Astrocyte (in vitro differentiated cells and primary cell): ENCODE measurements at regions not wholly inside any gene's neighbourhood (a gene's known extent, or its start where the extent isn't known, plus 50 kb on each side); places are given as distances from the start of the nearest gene placed in this dataset.

ENCODE experiments used
- DNase-seq: peaks from one replicate; pipeline ENCODE4 v3.0.0-alpha.2; 2010; ENCODE audit warnings: low read depth
- FAIRE-seq: peaks from 2 replicates; lab custom pipeline; 2011; peaks lifted over from hg19 to GRCh38; lab: Jason Lieb, UNC
- H2AFZ ChIP-seq: 2 replicates; pipeline ENCODE4 v1.6.0; 2012; ENCODE audit warnings: low read depth, low read length, inconsistent platforms
- H3K27ac ChIP-seq: 2 replicates; pipeline ENCODE4 v1.5.1; 2011; ENCODE audit warnings: low read depth, low read length, inconsistent platforms
- H3K27me3 ChIP-seq: 2 replicates; pipeline ENCODE4 v1.6.0; 2011; ENCODE audit warnings: low read length, inconsistent platforms; ENCODE audit not compliant: insufficient read depth
- H3K36me3 ChIP-seq: 2 replicates; pipeline ENCODE4 v1.5.1; 2011; ENCODE audit warnings: low read length, inconsistent platforms; ENCODE audit not compliant: insufficient read depth
- H3K4me1 ChIP-seq: 2 replicates; pipeline ENCODE4 v1.5.1; 2011; ENCODE audit warnings: low read length, inconsistent platforms; ENCODE audit not compliant: insufficient read depth
- H3K4me2 ChIP-seq: 2 replicates; pipeline ENCODE4 v1.6.0; 2012; ENCODE audit warnings: low read length, inconsistent platforms
- H3K4me3 ChIP-seq: 2 replicates; pipeline ENCODE4 v1.5.1; 2011; ENCODE audit warnings: low read depth, mild to moderate bottlenecking, low read length, inconsistent platforms; ENCODE audit not compliant: insufficient read depth
- H3K79me2 ChIP-seq: 2 replicates; pipeline ENCODE4 v1.6.0; 2012; ENCODE audit warnings: mild to moderate bottlenecking, low read length, inconsistent platforms; ENCODE audit not compliant: insufficient read depth
- H3K9ac ChIP-seq: 2 replicates; pipeline ENCODE4 v1.6.0; 2012; ENCODE audit warnings: mild to moderate bottlenecking, low read length, inconsistent platforms
- H3K9me3 ChIP-seq: 2 replicates; pipeline ENCODE4 v1.5.1; 2012; ENCODE audit warnings: low read depth, mild to moderate bottlenecking, low read length, inconsistent platforms; ENCODE audit not compliant: insufficient read depth
- H4K20me1 ChIP-seq: 2 replicates; pipeline ENCODE4 v1.6.0; 2012; ENCODE audit warnings: low read length, inconsistent platforms; ENCODE audit not compliant: insufficient read depth
- H3K27ac Mint-ChIP-seq: one replicate; pipeline ENCODE4 v1.8.0; 2021; ENCODE audit warnings: mild to moderate bottlenecking, mixed read lengths; ENCODE audit not compliant: unreplicated experiment
- H3K27me3 Mint-ChIP-seq: one replicate; pipeline ENCODE4 v1.8.0; 2021; ENCODE audit warnings: low read depth, mixed read lengths; ENCODE audit not compliant: unreplicated experiment
- H3K36me3 Mint-ChIP-seq: one replicate; pipeline ENCODE4 v1.8.0; 2021; ENCODE audit warnings: low read depth, mixed read lengths; ENCODE audit not compliant: unreplicated experiment
- H3K4me1 Mint-ChIP-seq: one replicate; pipeline ENCODE4 v1.8.0; 2021; ENCODE audit warnings: low read depth, mixed read lengths; ENCODE audit not compliant: unreplicated experiment
- H3K4me3 Mint-ChIP-seq: one replicate; pipeline ENCODE4 v1.8.0; 2021; ENCODE audit warnings: mild to moderate bottlenecking, moderate library complexity, mixed read lengths; ENCODE audit not compliant: unreplicated experiment
- H3K9me3 Mint-ChIP-seq: one replicate; pipeline ENCODE4 v1.8.0; 2021; ENCODE audit warnings: mild to moderate bottlenecking, mixed read lengths; ENCODE audit not compliant: unreplicated experiment
- EZH2 ChIP-seq: IDR thresholded peaks from 2 replicates; pipeline ENCODE4 v1.6.1; 2012; ENCODE audit warnings: mild to moderate bottlenecking, low read length, inconsistent platforms; ENCODE audit not compliant: insufficient read depth
- TF ChIP-seq, protein P1 (sequence below): IDR thresholded peaks from 2 replicates; pipeline ENCODE4 v1.5.1; 2011; ENCODE audit warnings: low read depth, mild to moderate bottlenecking, inconsistent platforms, low read length, moderate library complexity; ENCODE audit not compliant: insufficient read depth

DNA sequence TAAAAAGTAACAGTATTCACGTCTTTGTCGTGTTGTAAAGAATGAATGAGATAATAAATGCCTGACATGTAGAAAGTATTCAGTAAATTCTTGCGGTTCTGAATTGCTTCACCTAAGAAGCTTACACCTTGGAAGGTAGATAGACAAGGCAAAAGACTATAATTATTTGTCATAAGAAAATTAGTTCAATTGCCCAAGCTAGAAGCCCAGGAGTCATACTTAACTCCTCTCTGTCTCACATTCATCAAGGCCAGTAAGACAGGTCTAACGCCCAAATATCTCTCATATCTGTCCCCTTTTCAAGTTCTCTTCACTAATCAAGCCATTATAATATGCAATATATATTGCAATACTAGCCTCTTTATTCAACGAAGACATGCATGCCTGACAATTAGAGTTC is 87.7 kb upstream of the AMOTL1 start:
- Histone ChIP-seq H3K4me1 (no peaks in the 10 kb centered on the region), H3K27me3 (no peaks in the 10 kb centered on the region), H3K79me2 (no peaks in the 10 kb centered on the region), H2AFZ (no peak overlapping the region), H3K9ac (no peak overlapping the region), H3K4me3 (no peak overlapping the region), H3K4me2 (no peak overlapping the region), H3K9me3 (no peaks in the 10 kb centered on the region), H3K27ac (no peak overlapping the region), H4K20me1 (no peaks in the 10 kb centered on the region), H3K36me3 (no peaks in the 10 kb centered on the region)
- H3K4me1 Mint-ChIP-seq, result no peaks in the 10 kb centered on the region
- peaks cover 14% of the 10 kb centered on the region for H3K27me3 Mint-ChIP-seq
- no peak overlapping the region for H3K27ac Mint-ChIP-seq
- no peak for DNase-seq
- H3K9me3 Mint-ChIP-seq, result peaks cover 1% of the 10 kb centered on the region
- no peak overlapping the region for H3K4me3 Mint-ChIP-seq
- no peaks in the 10 kb centered on the region for H3K36me3 Mint-ChIP-seq
- no peak for TF ChIP-seq EZH2
- TF ChIP-seq, protein P1, sequence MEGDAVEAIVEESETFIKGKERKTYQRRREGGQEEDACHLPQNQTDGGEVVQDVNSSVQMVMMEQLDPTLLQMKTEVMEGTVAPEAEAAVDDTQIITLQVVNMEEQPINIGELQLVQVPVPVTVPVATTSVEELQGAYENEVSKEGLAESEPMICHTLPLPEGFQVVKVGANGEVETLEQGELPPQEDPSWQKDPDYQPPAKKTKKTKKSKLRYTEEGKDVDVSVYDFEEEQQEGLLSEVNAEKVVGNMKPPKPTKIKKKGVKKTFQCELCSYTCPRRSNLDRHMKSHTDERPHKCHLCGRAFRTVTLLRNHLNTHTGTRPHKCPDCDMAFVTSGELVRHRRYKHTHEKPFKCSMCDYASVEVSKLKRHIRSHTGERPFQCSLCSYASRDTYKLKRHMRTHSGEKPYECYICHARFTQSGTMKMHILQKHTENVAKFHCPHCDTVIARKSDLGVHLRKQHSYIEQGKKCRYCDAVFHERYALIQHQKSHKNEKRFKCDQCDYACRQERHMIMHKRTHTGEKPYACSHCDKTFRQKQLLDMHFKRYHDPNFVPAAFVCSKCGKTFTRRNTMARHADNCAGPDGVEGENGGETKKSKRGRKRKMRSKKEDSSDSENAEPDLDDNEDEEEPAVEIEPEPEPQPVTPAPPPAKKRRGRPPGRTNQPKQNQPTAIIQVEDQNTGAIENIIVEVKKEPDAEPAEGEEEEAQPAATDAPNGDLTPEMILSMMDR, result no peak
- no peak for FAIRE-seq

DNA sequence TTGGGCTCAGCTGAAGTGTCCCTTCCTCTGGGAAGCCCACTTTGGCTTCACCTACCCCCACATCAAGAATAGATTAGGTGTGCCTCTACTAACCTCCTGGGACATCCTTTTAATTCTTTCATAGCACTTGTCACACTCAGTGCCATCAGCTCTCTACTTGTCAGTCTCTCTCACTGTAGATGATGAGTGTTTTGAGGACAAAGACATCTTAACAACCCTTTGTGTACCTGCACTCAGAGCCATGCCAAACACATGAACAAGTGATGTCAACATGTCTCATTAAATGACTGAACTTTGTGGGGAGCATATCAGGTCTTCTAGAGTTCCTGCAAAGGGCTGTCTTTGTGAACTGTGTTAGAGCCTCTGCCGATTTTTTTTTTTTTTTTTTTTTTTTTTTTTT is 87.0 kb upstream of the AMOTL1 start:
- no peaks in the 10 kb centered on the region for H3K4me1 Mint-ChIP-seq
- H3K4me3 Mint-ChIP-seq, result no peak overlapping the region
- Histone ChIP-seq H3K27me3 (no peaks in the 10 kb centered on the region), H3K27ac (no peak overlapping the region), H3K4me1 (no peaks in the 10 kb centered on the region), H3K4me3 (no peak overlapping the region), H2AFZ (no peak overlapping the region), H3K9ac (no peak overlapping the region), H4K20me1 (no peaks in the 10 kb centered on the region), H3K9me3 (no peaks in the 10 kb centered on the region), H3K79me2 (no peaks in the 10 kb centered on the region), H3K4me2 (no peak overlapping the region), H3K36me3 (no peaks in the 10 kb centered on the region)
- FAIRE-seq (no peak), DNase-seq (no peak)
- no peak for TF ChIP-seq EZH2
- TF ChIP-seq, protein P1, result no peak
- no peak overlapping the region for H3K27ac Mint-ChIP-seq
- H3K9me3 Mint-ChIP-seq, result peaks cover 7% of the 10 kb centered on the region
- H3K36me3 Mint-ChIP-seq, result no peaks in the 10 kb centered on the region
- peaks cover 14% of the 10 kb centered on the region for H3K27me3 Mint-ChIP-seq

DNA sequence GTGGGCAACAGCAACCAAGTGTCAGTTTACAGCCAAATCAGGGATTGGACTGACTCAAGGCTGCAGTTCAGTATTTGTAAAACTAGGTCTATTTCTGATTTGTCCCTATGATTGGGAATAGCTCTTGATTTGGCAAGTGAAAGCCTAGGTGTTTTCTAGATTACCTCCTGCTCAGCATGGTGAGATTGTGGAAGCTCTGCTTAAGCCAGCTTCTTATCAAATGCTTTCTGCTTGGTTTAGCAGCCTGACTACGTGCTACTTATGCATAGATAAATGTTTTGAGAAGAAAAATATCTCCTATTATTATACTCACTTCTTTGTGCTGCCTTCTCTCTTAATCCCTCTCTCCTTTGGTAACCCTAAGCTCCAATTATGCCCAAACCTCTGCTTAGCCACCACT is 86.3 kb upstream of the AMOTL1 start:
- Histone ChIP-seq H3K4me2 (no peak overlapping the region), H3K27me3 (no peaks in the 10 kb centered on the region), H2AFZ (no peak overlapping the region), H3K4me1 (no peaks in the 10 kb centered on the region), H4K20me1 (no peaks in the 10 kb centered on the region), H3K79me2 (no peaks in the 10 kb centered on the region), H3K36me3 (no peaks in the 10 kb centered on the region), H3K9ac (no peak overlapping the region), H3K27ac (no peak overlapping the region), H3K9me3 (no peaks in the 10 kb centered on the region), H3K4me3 (no peak overlapping the region)
- peaks cover 10% of the 10 kb centered on the region for H3K27me3 Mint-ChIP-seq
- no peak overlapping the region for H3K27ac Mint-ChIP-seq
- no peak for TF ChIP-seq EZH2
- TF ChIP-seq, protein P1, result no peak
- no peaks in the 10 kb centered on the region for H3K4me1 Mint-ChIP-seq
- FAIRE-seq, result no peak
- DNase-seq, result no peak
- H3K4me3 Mint-ChIP-seq, result no peak overlapping the region
- no peaks in the 10 kb centered on the region for H3K36me3 Mint-ChIP-seq
- H3K9me3 Mint-ChIP-seq, result peaks cover 7% of the 10 kb centered on the region
